DMS114 treated with DMSO at 0.1 percent for 48 hours (cell line): ENCODE measurements at regions not wholly inside any gene's neighbourhood (a gene's known extent, or its start where the extent isn't known, plus 50 kb on each side); places are given as distances from the start of the nearest gene placed in this dataset.
"Not testable (repeated sequence)": the region's sequence is repeated elsewhere in the genome, so short reads cannot be mapped to it uniquely, and the experiment has no call there.

Source experiments
- DNase-seq: peaks from one replicate; lab custom pipeline; 2025; ENCODE audit not compliant: unreplicated experiment; lab: John Stamatoyannopoulos, UW

- no peak for DNase-seq
These were observed 350.0 kb upstream of the KLHL29 start for GRCh38 chr2:23034996-23035395.

- no peak for DNase-seq
These were observed 348.4 kb upstream of the KLHL29 start for GRCh38 chr2:23036629-23037028.

GRCh38 chr2:23037596-23037995, 347.4 kb upstream of the KLHL29 start:
- DNase-seq: no peak

- DNase-seq: no peak
These were observed 343.5 kb upstream of the KLHL29 start for GRCh38 chr2:23041443-23041842.

- no peak for DNase-seq
These were observed 342.6 kb upstream of the KLHL29 start for GRCh38 chr2:23042216-23042906.

GRCh38 chr2:23050388-23050787, 334.6 kb upstream of the KLHL29 start:
- no peak for DNase-seq

GRCh38 chr2:23053601-23054000, 331.4 kb upstream of the KLHL29 start:
- DNase-seq: no peak

GRCh38 chr2:23055251-23055650, 329.7 kb upstream of the KLHL29 start:
- no peak for DNase-seq

GRCh38 chr2:23056846-23057245, 328.1 kb upstream of the KLHL29 start:
- DNase-seq: not testable (repeated sequence)

- no peak for DNase-seq
These were observed 326.5 kb upstream of the KLHL29 start for GRCh38 chr2:23058435-23058834.

GRCh38 chr2:23065210-23065609, 319.8 kb upstream of the KLHL29 start:
- no peak for DNase-seq

GRCh38 chr2:23065936-23066335, 319.0 kb upstream of the KLHL29 start:
- DNase-seq: no peak

- DNase-seq: no peak
These were observed 318.3 kb upstream of the KLHL29 start for GRCh38 chr2:23066686-23067085.

- DNase-seq: no peak
These were observed 315.8 kb upstream of the KLHL29 start for GRCh38 chr2:23069156-23069555.

- DNase-seq: no peak
These were observed 315.1 kb upstream of the KLHL29 start for GRCh38 chr2:23069923-23070322.

GRCh38 chr2:23073056-23073455, 311.9 kb upstream of the KLHL29 start:
- no peak for DNase-seq

GRCh38 chr2:23073671-23074070, 311.3 kb upstream of the KLHL29 start:
- no peak for DNase-seq

GRCh38 chr2:23077596-23077995, 307.4 kb upstream of the KLHL29 start:
- no peak for DNase-seq

- no peak for DNase-seq
These were observed 306.1 kb upstream of the KLHL29 start for GRCh38 chr2:23078784-23079434.

GRCh38 chr2:23083966-23084365, 301.0 kb upstream of the KLHL29 start:
- DNase-seq: no peak

- no peak for DNase-seq
These were observed 294.0 kb upstream of the KLHL29 start for GRCh38 chr2:23091019-23091418.

GRCh38 chr2:23091900-23092299, 293.1 kb upstream of the KLHL29 start:
- DNase-seq: peak; percentile 7

GRCh38 chr2:23092831-23093230, 292.1 kb upstream of the KLHL29 start:
- DNase-seq: no peak
